ENCODE measurements at regions not wholly inside any gene's neighbourhood (a gene's known extent, or its start where the extent isn't known, plus 50 kb on each side); places are given as distances from the start of the nearest gene placed in this dataset.

- DNase-seq (ENCODE audit: low read depth): no peak
Measured at GRCh38 chr4:145427991-145428390, 53.7 kb upstream of the SMAD1 start.

- no peak for DNase-seq (ENCODE audit: low read depth)
Measured at GRCh38 chr4:145427221-145427620, 54.4 kb upstream of the SMAD1 start.

- no peak for DNase-seq (ENCODE audit: low read depth)
Measured at GRCh38 chr4:145423017-145423708, 58.5 kb upstream of the SMAD1 start.

GRCh38 chr4:145420595-145421214 lies 60.9 kb upstream of the SMAD1 start:
- no peak for DNase-seq (ENCODE audit: low read depth)

GRCh38 chr4:145418739-145419138 lies 62.9 kb upstream of the SMAD1 start:
- no peak for DNase-seq (ENCODE audit: low read depth)

- DNase-seq (ENCODE audit: low read depth): no peak
Measured at GRCh38 chr4:145417348-145418130, 64.1 kb upstream of the SMAD1 start.

- DNase-seq (ENCODE audit: low read depth): no peak
Measured at GRCh38 chr4:145414841-145415240, 66.8 kb upstream of the SMAD1 start.

GRCh38 chr4:145414226-145414625 lies 67.4 kb upstream of the SMAD1 start:
- no peak for DNase-seq (ENCODE audit: low read depth)

- DNase-seq (ENCODE audit: low read depth): no peak
Measured at GRCh38 chr4:145406970-145407369, 74.7 kb upstream of the SMAD1 start.

- DNase-seq (ENCODE audit: low read depth): no peak
Measured at GRCh38 chr4:145404761-145405160, 76.9 kb upstream of the SMAD1 start.

GRCh38 chr4:145396581-145396980 lies 85.1 kb upstream of the SMAD1 start:
- DNase-seq (ENCODE audit: low read depth): no peak

GRCh38 chr4:145390571-145390970 lies 91.1 kb upstream of the SMAD1 start:
- no peak for DNase-seq (ENCODE audit: low read depth)

GRCh38 chr4:145389550-145389949 lies 92.1 kb upstream of the SMAD1 start:
- DNase-seq (ENCODE audit: low read depth): no peak

GRCh38 chr4:145388043-145388442 lies 93.6 kb upstream of the SMAD1 start:
- DNase-seq (ENCODE audit: low read depth): no peak

- no peak for DNase-seq (ENCODE audit: low read depth)
Measured at GRCh38 chr4:145387079-145387478, 94.6 kb upstream of the SMAD1 start.

GRCh38 chr4:145381163-145381562 lies 100.5 kb upstream of the SMAD1 start:
- no peak for DNase-seq (ENCODE audit: low read depth)

- no peak for DNase-seq (ENCODE audit: low read depth)
Measured at GRCh38 chr4:145380123-145380522, 101.5 kb upstream of the SMAD1 start.

- no peak for DNase-seq (ENCODE audit: low read depth)
Measured at GRCh38 chr4:145375416-145375815, 106.2 kb upstream of the SMAD1 start.

- DNase-seq (ENCODE audit: low read depth): no peak
Measured at GRCh38 chr4:145352438-145353145, 129.1 kb upstream of the SMAD1 start.

GRCh38 chr4:145351922-145352321 lies 129.7 kb upstream of the SMAD1 start:
- DNase-seq (ENCODE audit: low read depth): no peak

- no peak for DNase-seq (ENCODE audit: low read depth)
Measured at GRCh38 chr4:145351162-145351561, 130.5 kb upstream of the SMAD1 start.

- DNase-seq (ENCODE audit: low read depth): no peak
Measured at GRCh38 chr4:145348291-145348690, 133.4 kb upstream of the SMAD1 start.

GRCh38 chr4:145347684-145348083 lies 134.0 kb upstream of the SMAD1 start:
- no peak for DNase-seq (ENCODE audit: low read depth)
